GM12865 (cell line): ENCODE measurements at regions not wholly inside any gene's neighbourhood (a gene's known extent, or its start where the extent isn't known, plus 50 kb on each side); places are given as distances from the start of the nearest gene placed in this dataset.

Experiments
- DNase-seq: peaks from one replicate; pipeline ENCODE4 v3.0.0; 2010; ENCODE audit warnings: low read depth
- H3K4me3 ChIP-seq: 2 replicates; pipeline ENCODE4 v1.5.1; 2011; ENCODE audit warnings: mild to moderate bottlenecking, low read depth, low read length, control low read depth
- TF ChIP-seq, protein P1 (sequence below): IDR thresholded peaks from 2 replicates; pipeline ENCODE4 v1.5.1; 2011; ENCODE audit warnings: low read length, control low read depth, low read depth, inconsistent platforms; ENCODE audit not compliant: insufficient read depth; ENCODE audit errors: missing control alignments

DNA sequence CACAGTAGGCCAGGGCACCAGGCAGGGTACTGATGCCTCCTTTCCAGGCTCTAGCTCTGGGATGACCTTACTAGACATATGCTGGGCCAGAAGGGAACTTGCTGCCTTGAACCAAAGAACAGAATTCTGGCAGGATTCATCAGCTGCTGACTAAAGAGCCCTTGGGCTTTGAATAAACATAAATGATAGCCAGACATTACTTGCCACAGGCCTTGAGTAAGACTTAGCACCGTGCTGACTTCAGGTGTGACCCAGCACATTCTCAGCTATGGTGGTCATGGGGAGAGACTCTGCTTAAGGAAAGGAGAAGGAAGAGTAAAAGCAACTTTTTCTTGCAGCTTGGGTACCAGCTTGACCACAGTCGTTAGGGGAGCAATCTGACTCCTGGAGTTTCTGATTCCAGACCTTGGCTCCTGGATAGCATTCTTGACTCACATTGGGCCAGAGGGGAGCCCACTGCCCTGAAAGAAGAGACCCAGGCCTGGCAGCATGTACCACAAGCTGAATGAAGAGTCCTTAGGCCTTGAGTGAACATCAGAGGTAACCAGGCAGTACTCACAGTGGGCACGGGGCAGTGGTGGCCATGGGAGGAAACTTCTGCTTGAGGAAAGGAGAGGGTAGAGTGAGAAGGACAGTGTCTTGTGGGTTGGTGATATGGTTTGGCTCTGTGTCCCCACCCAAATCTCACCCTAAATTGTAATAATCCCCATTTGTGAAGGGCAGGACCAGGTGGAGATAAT is 926.1 kb upstream of the SORCS1 start:
- no peak for DNase-seq
- TF ChIP-seq, protein P1, sequence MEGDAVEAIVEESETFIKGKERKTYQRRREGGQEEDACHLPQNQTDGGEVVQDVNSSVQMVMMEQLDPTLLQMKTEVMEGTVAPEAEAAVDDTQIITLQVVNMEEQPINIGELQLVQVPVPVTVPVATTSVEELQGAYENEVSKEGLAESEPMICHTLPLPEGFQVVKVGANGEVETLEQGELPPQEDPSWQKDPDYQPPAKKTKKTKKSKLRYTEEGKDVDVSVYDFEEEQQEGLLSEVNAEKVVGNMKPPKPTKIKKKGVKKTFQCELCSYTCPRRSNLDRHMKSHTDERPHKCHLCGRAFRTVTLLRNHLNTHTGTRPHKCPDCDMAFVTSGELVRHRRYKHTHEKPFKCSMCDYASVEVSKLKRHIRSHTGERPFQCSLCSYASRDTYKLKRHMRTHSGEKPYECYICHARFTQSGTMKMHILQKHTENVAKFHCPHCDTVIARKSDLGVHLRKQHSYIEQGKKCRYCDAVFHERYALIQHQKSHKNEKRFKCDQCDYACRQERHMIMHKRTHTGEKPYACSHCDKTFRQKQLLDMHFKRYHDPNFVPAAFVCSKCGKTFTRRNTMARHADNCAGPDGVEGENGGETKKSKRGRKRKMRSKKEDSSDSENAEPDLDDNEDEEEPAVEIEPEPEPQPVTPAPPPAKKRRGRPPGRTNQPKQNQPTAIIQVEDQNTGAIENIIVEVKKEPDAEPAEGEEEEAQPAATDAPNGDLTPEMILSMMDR: no peak
- no peak overlapping the region for H3K4me3 ChIP-seq

DNA sequence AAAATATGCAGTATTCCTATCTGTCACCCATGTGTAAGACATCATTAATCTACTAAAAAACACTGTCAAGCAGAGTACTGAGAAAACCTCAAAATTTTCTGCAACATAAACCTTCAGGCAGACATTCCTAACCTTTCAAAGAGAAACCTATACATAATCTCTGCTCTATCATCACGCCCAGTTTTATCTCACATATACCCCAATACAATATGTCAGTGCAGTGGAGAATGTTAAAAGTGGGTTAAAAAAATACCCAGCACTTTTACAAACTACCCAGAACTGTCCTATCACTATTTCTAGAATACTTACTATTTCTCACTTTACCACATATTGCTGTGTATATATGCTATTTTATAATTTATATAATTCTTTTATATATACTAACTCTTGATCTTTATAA is 922.0 kb upstream of the SORCS1 start:
- H3K4me3 ChIP-seq: no peak overlapping the region
- TF ChIP-seq, protein P1: no peak
- DNase-seq: no peak

DNA sequence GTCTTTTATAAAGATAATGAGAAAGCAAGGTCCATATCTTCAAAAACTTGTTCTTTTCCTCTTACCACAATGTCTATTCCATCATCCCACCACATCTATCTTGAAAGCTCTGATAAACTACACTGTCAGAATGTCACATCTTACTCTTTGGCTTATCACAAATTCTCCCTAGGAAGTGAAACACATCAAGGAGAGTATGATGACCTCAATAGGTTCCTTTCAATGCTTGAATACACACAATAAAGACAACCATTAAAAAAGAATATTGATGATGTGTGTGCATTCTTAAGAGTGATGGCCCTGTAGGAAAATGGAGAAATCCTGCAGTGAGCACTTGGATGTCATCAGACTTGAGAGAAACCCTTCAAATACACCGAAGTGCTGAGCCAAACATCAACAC is 918.1 kb upstream of the SORCS1 start:
- DNase-seq: no peak
- TF ChIP-seq, protein P1: no peak
- no peak overlapping the region for H3K4me3 ChIP-seq

DNA sequence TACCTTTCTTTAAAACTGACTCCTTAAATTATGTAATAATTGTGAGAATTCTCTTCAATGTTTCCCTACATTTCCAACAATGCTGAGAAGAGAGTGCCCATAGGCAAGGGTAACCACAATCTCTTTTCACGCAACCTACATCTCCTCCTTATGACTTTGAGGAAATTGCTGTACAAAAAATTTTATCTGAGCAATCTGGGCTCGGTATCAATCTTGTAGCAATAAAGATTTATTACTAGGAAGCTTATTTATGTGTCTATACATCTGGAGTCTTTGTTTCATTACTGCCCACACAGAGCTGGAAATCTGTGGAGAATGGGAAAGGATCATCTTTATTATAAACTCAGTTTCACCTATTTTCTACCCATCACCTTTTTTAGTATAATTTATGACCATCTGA is 913.8 kb upstream of the SORCS1 start:
- TF ChIP-seq, protein P1: no peak
- no peak for DNase-seq

DNA sequence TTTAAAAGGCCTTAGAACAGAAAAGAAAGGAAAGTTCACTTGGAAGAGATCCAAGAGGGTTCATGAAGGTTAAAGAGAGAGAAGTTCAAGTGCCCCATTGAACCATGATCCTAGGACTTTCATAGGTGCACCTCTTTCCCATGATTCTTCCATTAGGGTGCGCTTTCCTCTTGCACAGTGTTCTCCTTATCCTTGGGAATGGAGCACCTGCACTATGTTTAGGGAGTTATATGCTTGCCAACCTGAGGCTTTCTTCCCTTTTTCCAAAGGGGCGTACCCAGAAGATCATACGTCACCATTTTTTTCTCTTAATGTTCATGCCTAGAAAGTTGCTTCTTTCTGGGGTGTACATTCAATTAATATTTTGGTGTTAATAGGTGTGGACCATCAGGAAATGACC is 908.0 kb upstream of the SORCS1 start:
- DNase-seq: no peak
- TF ChIP-seq, protein P1: no peak
- no peak overlapping the region for H3K4me3 ChIP-seq

More for the DNA sequence above, 913.8 kb upstream of the SORCS1 start:
- no peak overlapping the region for H3K4me3 ChIP-seq

DNA sequence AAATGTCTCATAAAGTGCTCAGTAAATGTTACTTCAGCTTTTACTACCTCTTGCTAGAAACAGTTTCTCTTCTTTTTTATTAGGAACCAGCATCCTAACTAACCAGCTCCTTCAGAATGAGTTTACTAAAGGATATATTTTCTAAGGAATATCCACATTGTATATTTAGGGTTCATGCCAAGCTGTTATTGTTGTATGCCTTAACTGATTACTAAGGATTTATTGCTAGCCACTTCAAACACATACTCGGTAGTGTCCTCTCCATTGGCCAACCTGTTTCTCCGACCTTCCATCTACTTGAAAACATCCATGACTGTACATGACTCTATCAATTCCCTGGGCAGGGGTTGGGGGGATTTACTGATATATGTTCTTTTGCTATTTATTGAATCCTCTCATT is 906.3 kb upstream of the SORCS1 start:
- DNase-seq: no peak
- H3K4me3 ChIP-seq: no peak overlapping the region
- TF ChIP-seq, protein P1: no peak

DNA sequence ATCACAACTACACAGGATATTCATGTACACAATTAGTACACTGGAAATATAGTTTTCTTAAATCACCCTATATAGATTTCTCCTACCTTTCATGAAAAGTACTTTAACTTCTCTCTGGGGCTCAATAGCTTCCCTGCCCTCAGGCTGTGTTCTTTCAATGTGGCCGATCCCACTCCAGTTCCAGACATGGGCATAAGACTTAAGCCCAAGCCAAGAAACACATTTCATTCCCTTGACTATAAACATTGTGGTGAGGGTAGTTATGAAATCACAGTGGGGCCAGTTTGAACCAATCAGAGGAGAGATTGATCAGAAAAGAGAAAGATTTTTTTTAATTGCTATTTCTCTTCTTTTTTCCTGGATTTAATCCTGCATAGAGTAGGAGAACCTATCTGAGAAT is 904.6 kb upstream of the SORCS1 start:
- no peak for DNase-seq
- TF ChIP-seq, protein P1: no peak
- no peak overlapping the region for H3K4me3 ChIP-seq
